Neuronal stem cell (in vitro differentiated cells): ENCODE measurements at regions not wholly inside any gene's neighbourhood (a gene's known extent, or its start where the extent isn't known, plus 50 kb on each side); places are given as distances from the start of the nearest gene placed in this dataset.

Experiments used
- DNase-seq: peaks from one replicate; pipeline ENCODE4 v3.0.0-alpha.2; 2013; ENCODE audit warnings: low spot score
- H2AFZ ChIP-seq: one replicate; pipeline ENCODE4 v1.6.1; 2013; ENCODE audit warnings: mild to moderate bottlenecking, low read length, inconsistent platforms
- H2AK5ac ChIP-seq: 2 replicates; pipeline ENCODE4 v1.6.1; 2013; ENCODE audit warnings: low read depth, mild to moderate bottlenecking, inconsistent platforms, low read length, moderate library complexity, mixed read lengths
- H2BK120ac ChIP-seq: 2 replicates; pipeline ENCODE4 v1.6.1; 2013; ENCODE audit warnings: low read depth, mild to moderate bottlenecking, inconsistent platforms, low read length, moderate library complexity, mixed read lengths
- H2BK12ac ChIP-seq: one replicate; pipeline ENCODE4 v1.6.1; 2013; ENCODE audit warnings: low read length, inconsistent platforms
- H2BK15ac ChIP-seq: 2 replicates; pipeline ENCODE4 v1.6.1; 2013; ENCODE audit warnings: mild to moderate bottlenecking, low read length, inconsistent platforms, mixed read lengths
- H2BK5ac ChIP-seq: one replicate; pipeline ENCODE4 v1.6.1; 2013; ENCODE audit warnings: inconsistent platforms, mild to moderate bottlenecking, low read length, moderate library complexity
- H3K14ac ChIP-seq: one replicate; pipeline ENCODE4 v1.6.1; 2013; ENCODE audit warnings: low read length, inconsistent platforms
- H3K18ac ChIP-seq: 2 replicates; pipeline ENCODE4 v1.6.1; 2013; ENCODE audit warnings: low read length, inconsistent platforms
- H3K23ac ChIP-seq: 2 replicates; pipeline ENCODE4 v1.6.1; 2013; ENCODE audit warnings: low read depth, mild to moderate bottlenecking, mixed read lengths, low read length, inconsistent platforms; ENCODE audit not compliant: poor library complexity
- H3K27ac ChIP-seq: replicated peaks from 3 replicates; pipeline ENCODE4 v1.5.1; 2013; ENCODE audit warnings: low read length, inconsistent platforms
- H3K27me3 ChIP-seq, 3 experiments: 2 replicates each; pipeline ENCODE4 v1.6.1; 2013; ENCODE audit warnings: low read length in 3 of 3, mild to moderate bottlenecking in 2 of 3, inconsistent platforms in 1 of 3, low read depth in 1 of 3, mixed read lengths in 1 of 3, moderate library complexity in 1 of 3; ENCODE audit not compliant: control insufficient read depth in 3 of 3, insufficient read depth in 3 of 3
- H3K36me3 ChIP-seq, 2 donors: replicated peaks in 1 of 2; 2 replicates each; pipeline ENCODE4 v1.6.1; 2013; ENCODE audit warnings: low read length in 2 of 2; ENCODE audit not compliant: control insufficient read depth in 2 of 2, insufficient read depth in 2 of 2
- H3K4ac ChIP-seq: 2 replicates; pipeline ENCODE4 v1.6.1; 2013; ENCODE audit warnings: inconsistent platforms, mild to moderate bottlenecking, low read length, moderate library complexity
- H3K4me1 ChIP-seq, 2 donors: 1 replicate in 1 of 2; 2 replicates in 1 of 2; pipeline ENCODE4 v1.6.1; 2013; ENCODE audit warnings: low read length in 2 of 2, low read depth in 1 of 2; ENCODE audit not compliant: control insufficient read depth in 2 of 2, insufficient read depth in 1 of 2
- H3K4me2 ChIP-seq: one replicate; pipeline ENCODE4 v1.6.1; 2013; ENCODE audit warnings: mild to moderate bottlenecking, low read length, inconsistent platforms; ENCODE audit not compliant: insufficient read depth, poor library complexity, severe bottlenecking
- H3K4me3 ChIP-seq, 2 donors: 2 replicates each; pipeline ENCODE4 v1.5.1; 2013; ENCODE audit warnings: low read length in 2 of 2, mild to moderate bottlenecking in 2 of 2, inconsistent platforms in 1 of 2, moderate library complexity in 1 of 2
- H3K79me1 ChIP-seq: one replicate; pipeline ENCODE4 v1.6.1; 2013; ENCODE audit warnings: low read depth, mild to moderate bottlenecking, inconsistent platforms, low read length, moderate library complexity
- H3K9ac ChIP-seq: one replicate; pipeline ENCODE4 v1.6.1; 2013; ENCODE audit warnings: mild to moderate bottlenecking, low read depth, low read length, inconsistent platforms; ENCODE audit not compliant: poor library complexity
- H3K9me3 ChIP-seq, 2 donors: replicated peaks in 1 of 2; 2 replicates each; pipeline versions ENCODE3 to v1.6.1; 2013; ENCODE audit warnings: low read length in 2 of 2, mild to moderate bottlenecking in 2 of 2, inconsistent platforms in 1 of 2, low read depth in 1 of 2, mixed read lengths in 1 of 2, moderate library complexity in 1 of 2; ENCODE audit not compliant: control insufficient read depth in 2 of 2, insufficient read depth in 1 of 2
- H4K8ac ChIP-seq: one replicate; pipeline ENCODE4 v1.6.1; 2013; ENCODE audit warnings: low read depth, mild to moderate bottlenecking, inconsistent platforms, low read length, moderate library complexity
- H4K91ac ChIP-seq: one replicate; pipeline ENCODE4 v1.6.1; 2013; ENCODE audit warnings: low read length, low read depth, mild to moderate bottlenecking, inconsistent platforms; ENCODE audit not compliant: poor library complexity
- WGBS, 2 donors: extraction: QIAGEN DNeasy Blood & Tissue Kit; methylation state at CpG; one replicate each; pipeline ENCODE4 v1.1.7; 2013; ENCODE audit warnings: missing lambda C conversion rate in 2 of 2, mixed read lengths in 1 of 2; ENCODE audit not compliant: insufficient read length in 2 of 2, insufficient replicate concordance in 1 of 2; ENCODE audit errors: extremely low coverage in 2 of 2; 5-methylcytosine and 5-hydroxymethylcytosine counted together

DNA sequence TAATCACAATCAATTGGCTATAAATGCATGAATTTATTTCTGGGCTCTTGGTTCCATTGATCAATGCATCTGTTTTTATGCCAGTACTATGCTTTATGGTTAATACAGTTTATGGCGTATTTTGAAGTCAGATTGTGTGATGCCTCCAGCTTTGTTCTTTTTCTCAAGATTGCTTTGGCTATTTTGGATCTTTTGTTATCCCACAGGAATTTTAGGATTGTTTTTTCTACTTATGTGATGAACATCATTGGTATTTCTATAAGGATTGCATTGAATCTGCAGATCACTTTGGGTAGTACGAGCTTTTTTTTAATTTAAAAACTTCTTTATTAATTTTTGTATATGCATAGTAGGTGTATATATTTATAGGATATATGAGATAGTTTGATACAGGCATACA is 338.7 kb upstream of the IGFBP7 start:
- H2BK120ac ChIP-seq: no peak overlapping the region
- H3K4me2 ChIP-seq: no peak overlapping the region
- no peak overlapping the region for H2AK5ac ChIP-seq
- no peak overlapping the region for H3K4me3 ChIP-seq
- no peaks in the 10 kb centered on the region for H3K4me1 ChIP-seq
- H3K18ac ChIP-seq: no peak overlapping the region
- no peak overlapping the region for H4K8ac ChIP-seq
- no peak overlapping the region for H3K23ac ChIP-seq
- no peak overlapping the region for H2BK15ac ChIP-seq
- no peak overlapping the region for H3K14ac ChIP-seq
- WGBS, 2 donors: no CpG with 5 or more reads among the region's 2 CpGs
- no peak overlapping the region for H4K91ac ChIP-seq
- H3K79me1 ChIP-seq: no peaks in the 10 kb centered on the region
- H3K27ac ChIP-seq: no peak overlapping the region
- H2BK5ac ChIP-seq: no peak overlapping the region
- H3K4ac ChIP-seq: no peak overlapping the region
- no peaks in the 10 kb centered on the region for H3K27me3 ChIP-seq
- H3K9ac ChIP-seq: no peak overlapping the region
- no peak overlapping the region for H2BK12ac ChIP-seq
- H3K36me3 ChIP-seq: no peaks in the 10 kb centered on the region
- no peak for DNase-seq
- no peak overlapping the region for H2AFZ ChIP-seq
- peaks cover 0 to 2% of the 10 kb centered on the region in 2 donors for H3K9me3 ChIP-seq

DNA sequence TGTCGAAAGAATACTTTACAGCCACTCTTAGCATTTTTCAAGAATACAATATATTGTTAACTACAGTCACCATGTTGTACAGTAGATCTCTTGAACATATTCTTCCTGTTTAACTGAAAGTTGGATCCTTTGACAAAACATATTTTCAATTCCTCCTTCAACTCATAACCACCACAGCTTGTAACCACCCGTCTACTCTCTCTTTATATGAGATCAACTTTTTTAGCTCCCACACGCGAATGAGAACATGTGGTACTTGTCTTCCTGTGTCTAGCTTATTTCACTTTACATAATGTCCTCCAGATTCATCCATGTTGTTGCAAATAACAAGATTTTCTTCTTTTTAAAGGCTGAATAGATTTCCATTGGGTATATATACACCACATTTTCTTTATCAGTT is 338.3 kb upstream of the IGFBP7 start:
- no peak overlapping the region for H3K4ac ChIP-seq
- no peak overlapping the region for H3K4me3 ChIP-seq
- no peak overlapping the region for H3K4me2 ChIP-seq
- H4K91ac ChIP-seq: no peak overlapping the region
- no peak overlapping the region for H2AFZ ChIP-seq
- no peaks in the 10 kb centered on the region for H3K27me3 ChIP-seq
- H3K79me1 ChIP-seq: no peaks in the 10 kb centered on the region
- H2BK5ac ChIP-seq: no peak overlapping the region
- H3K27ac ChIP-seq: no peak overlapping the region
- H2AK5ac ChIP-seq: no peak overlapping the region
- no peak for DNase-seq
- no peaks in the 10 kb centered on the region for H3K9me3 ChIP-seq
- H3K9ac ChIP-seq: no peak overlapping the region
- no peak overlapping the region for H2BK12ac ChIP-seq
- no peaks in the 10 kb centered on the region for H3K36me3 ChIP-seq
- no peaks in the 10 kb centered on the region for H3K4me1 ChIP-seq
- no peak overlapping the region for H3K14ac ChIP-seq
- no peak overlapping the region for H4K8ac ChIP-seq
- H2BK15ac ChIP-seq: no peak overlapping the region
- 100% methylated on average over 1 of the region's 4 CpGs for WGBS, 2 donors
- no peak overlapping the region for H3K18ac ChIP-seq
- no peak overlapping the region for H3K23ac ChIP-seq
- H2BK120ac ChIP-seq: no peak overlapping the region

DNA sequence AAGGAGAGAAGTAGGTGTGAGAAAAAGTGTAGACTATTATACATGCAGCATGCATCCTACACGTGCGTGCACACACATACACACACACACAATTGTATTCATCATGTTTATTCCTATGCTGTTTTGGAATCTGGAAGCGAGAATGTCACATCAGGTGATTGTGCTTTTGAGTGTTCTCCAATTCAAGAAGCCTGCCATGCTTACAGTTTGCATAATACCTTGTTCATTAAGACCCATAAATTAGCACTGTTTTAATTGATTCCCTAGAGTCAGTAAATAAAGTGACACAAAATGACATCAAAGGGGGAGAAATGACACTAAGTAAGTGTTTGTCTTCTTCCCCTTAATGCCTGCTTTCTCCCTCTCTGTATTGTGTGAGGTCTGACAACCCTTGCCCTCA is 336.1 kb upstream of the IGFBP7 start:
- Histone ChIP-seq H3K14ac (no peak overlapping the region), H3K4me3 (no peak overlapping the region), H3K4ac (no peak overlapping the region), H3K4me1 (no peaks in the 10 kb centered on the region), H2BK5ac (no peak overlapping the region), H4K8ac (no peak overlapping the region), H2BK12ac (no peak overlapping the region), H3K9ac (no peak overlapping the region), H2BK120ac (no peak overlapping the region), H2AK5ac (no peak overlapping the region), H2BK15ac (no peak overlapping the region), H3K18ac (no peak overlapping the region), H3K36me3 (no peaks in the 10 kb centered on the region), H3K23ac (no peak overlapping the region), H3K9me3 (no peaks in the 10 kb centered on the region), H3K79me1 (no peaks in the 10 kb centered on the region), H2AFZ (no peak overlapping the region), H3K27ac (no peak overlapping the region), H3K4me2 (no peak overlapping the region), H4K91ac (no peak overlapping the region), H3K27me3 (no peaks in the 10 kb centered on the region)
- no CpG with 5 or more reads among the region's 3 CpGs for WGBS, 2 donors
- DNase-seq: no peak

- no peak overlapping the region for H2BK15ac ChIP-seq
Observed at GRCh38 chr4:57445686-57446085, 335.5 kb upstream of the IGFBP7 start.

More at GRCh38 chr4:57445686-57446085, 335.5 kb upstream of the IGFBP7 start:
- H3K36me3 ChIP-seq: no peaks in the 10 kb centered on the region
- H3K4ac ChIP-seq: no peak overlapping the region
- H3K79me1 ChIP-seq: no peaks in the 10 kb centered on the region
- no peaks in the 10 kb centered on the region for H3K9me3 ChIP-seq
- no peak overlapping the region for H3K4me2 ChIP-seq
- no peak overlapping the region for H3K23ac ChIP-seq
- H2AFZ ChIP-seq: no peak overlapping the region
- no peak overlapping the region for H2BK120ac ChIP-seq
- H2BK12ac ChIP-seq: no peak overlapping the region
- no peaks in the 10 kb centered on the region for H3K4me1 ChIP-seq
- H3K27ac ChIP-seq: no peak overlapping the region
- H3K18ac ChIP-seq: no peak overlapping the region
- no peak overlapping the region for H2AK5ac ChIP-seq
- DNase-seq: no peak
- H3K9ac ChIP-seq: no peak overlapping the region
- no peak overlapping the region for H2BK5ac ChIP-seq
- no peaks in the 10 kb centered on the region for H3K27me3 ChIP-seq
- H3K4me3 ChIP-seq: no peak overlapping the region
- no peak overlapping the region for H3K14ac ChIP-seq
- H4K8ac ChIP-seq: no peak overlapping the region
- H4K91ac ChIP-seq: no peak overlapping the region
